GM21360 (cell line): ENCODE measurements at regions not wholly inside any gene's neighbourhood (a gene's known extent, or its start where the extent isn't known, plus 50 kb on each side); places are given as distances from the start of the nearest gene placed in this dataset.

Experiments
- ATAC-seq: cut with Tn5 transposase; IDR thresholded peaks from one replicate; pipeline ENCODE4 v1.9.1; 2021; ENCODE audit warnings: mild to moderate bottlenecking, moderate library complexity; ENCODE audit not compliant: unreplicated experiment

DNA sequence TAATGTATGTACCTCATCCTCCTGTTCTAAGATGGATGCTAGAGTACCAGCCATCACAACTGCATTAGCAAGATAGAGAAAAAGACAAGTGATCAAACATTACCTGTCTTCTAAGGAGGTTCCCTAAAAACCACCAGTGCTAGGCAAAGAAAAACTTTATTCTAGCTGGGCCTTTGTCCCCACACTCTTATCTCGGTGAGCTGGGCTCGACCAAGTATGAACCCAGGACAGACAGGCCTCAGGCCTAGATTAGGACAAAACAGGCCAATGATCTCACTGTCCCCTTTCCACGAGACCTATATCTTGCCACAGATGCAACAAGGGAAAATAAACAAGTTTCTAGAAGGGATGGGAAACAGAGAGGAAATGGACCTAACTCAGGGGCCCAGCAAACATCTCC lies 127.6 kb upstream of the PKDCC start:
- ATAC-seq: no peak

DNA sequence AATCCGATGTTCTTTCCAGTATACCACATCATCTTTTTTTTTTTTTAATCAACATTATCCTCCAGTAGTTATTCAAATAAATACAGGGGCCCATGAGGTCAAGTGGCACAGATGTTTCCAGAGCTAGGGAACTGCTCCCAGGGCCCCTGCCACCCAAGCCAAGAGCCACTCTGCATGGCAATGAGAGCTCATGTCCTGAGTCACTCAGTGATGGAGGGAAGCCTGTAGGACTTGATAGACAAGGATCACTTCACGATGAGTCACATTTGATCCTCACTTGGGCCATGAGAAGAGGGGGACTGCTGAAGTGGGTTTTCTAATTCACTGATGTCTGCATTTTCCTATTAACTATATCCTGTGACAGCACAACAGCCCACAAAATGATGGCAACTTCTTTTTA lies 127.0 kb upstream of the PKDCC start:
- ATAC-seq: no peak

DNA sequence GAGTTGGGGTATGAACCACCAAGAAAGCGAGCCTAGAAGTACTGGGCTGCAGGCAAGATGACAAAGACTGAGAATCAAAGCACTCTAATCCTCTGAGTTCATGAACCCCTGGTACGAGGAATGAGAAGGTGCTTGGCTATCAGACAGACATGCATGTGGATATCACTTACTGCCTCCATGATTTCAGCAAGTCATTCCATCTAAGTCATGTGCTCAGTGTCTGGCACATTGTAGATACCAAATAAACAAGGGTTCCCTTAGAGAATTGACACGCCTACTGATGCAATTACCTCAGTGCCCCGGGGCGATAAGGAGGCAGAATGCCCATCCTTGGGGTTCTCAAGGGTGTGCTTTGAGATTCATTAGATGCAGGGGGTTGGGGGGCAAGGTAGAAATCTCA lies 125.6 kb upstream of the PKDCC start:
- no peak for ATAC-seq

- ATAC-seq: no peak
These were observed 124.5 kb upstream of the PKDCC start for GRCh38 chr2:41923156-41923786.

DNA sequence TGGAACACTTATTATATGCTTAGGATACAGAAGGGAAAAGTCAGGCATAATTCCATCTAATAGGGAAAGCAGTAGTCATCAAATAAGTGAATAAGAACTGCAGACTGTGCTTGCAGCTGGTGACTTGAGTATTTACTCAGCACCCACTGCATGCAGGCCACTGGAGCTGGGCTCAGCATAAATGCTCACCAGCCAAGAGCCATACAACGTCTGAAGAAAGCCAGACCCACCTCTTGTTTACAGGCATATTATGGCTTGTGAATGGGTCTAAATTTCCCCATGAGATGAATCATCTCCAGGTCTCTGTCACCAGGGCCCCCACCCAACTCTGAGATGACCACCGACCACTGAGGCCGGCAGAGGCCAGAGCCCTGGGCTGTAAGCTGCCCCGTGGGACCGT lies 123.8 kb upstream of the PKDCC start:
- ATAC-seq: no peak

- ATAC-seq: no peak
These were observed 123.0 kb upstream of the PKDCC start for GRCh38 chr2:41924709-41925408.

GRCh38 chr2:41925712-41926111 lies 122.1 kb upstream of the PKDCC start:
- ATAC-seq: no peak

DNA sequence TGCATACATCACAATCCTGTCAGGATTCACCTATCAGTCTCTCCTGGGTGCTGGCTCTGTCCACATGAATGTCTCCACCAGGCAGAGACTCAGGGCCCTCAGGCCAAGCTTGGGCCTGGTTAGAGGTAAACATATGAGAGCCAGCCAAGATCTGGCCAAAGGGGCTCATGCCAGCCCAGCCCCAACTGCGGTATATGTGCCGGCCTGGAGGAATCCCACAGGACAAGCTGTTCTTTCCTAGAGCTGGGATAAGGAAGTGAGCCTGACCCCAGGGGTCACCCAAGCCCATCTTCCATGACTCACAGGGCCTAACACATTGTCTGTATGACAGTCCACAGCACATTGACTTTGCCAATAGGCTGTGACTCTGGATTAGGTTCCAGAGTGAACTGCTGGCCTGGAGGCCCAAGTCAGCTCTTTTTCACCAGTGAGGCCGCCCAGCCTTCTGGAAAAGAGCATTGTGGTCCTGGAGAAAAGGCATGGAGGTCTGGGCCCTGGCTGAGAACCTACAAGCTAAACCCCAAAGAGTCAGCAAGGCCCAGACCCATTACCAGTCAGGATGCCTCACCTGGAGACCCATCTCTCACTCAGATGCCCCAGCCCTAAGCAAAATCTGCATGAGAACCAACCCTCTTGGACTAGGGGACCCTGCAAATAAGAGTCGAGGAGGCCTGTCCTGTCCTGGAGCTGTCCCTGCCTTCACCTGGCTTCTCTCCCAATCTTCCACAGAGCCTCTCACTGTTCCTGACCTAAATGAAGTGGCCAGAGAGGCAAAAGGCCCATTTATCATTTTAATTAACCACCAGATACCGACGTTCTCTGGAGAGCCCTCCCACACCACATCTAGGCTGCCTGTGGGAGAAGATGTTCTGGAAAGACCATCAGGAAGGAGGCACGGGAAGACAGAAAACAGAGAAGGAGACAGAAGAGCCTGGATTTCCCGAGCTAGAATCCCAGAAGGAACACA lies 120.9 kb upstream of the PKDCC start:
- no peak for ATAC-seq

GRCh38 chr2:41927581-41928264 lies 120.1 kb upstream of the PKDCC start:
- no peak for ATAC-seq

DNA sequence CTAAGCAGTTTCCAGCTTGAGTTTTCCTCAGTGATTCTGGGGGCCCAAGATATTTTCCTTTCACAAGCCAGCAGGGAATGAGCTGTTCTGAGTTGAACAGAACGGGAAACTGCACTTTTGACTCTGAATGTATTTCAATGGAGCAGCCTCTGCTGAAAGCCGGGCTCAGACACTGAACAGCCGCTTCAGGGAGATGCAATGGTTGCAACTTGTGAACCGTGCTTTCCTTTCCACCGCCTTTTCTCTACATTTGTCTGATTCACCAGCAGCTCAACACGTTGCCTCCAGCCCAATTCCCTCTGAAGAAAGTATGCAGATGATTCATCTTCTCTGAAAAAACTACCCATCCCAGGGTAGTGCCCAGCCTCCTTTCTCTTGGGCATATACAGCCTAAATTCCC lies 119.3 kb upstream of the PKDCC start:
- ATAC-seq: no peak

- no peak for ATAC-seq
These were observed 116.8 kb upstream of the PKDCC start for GRCh38 chr2:41930807-41931566.

DNA sequence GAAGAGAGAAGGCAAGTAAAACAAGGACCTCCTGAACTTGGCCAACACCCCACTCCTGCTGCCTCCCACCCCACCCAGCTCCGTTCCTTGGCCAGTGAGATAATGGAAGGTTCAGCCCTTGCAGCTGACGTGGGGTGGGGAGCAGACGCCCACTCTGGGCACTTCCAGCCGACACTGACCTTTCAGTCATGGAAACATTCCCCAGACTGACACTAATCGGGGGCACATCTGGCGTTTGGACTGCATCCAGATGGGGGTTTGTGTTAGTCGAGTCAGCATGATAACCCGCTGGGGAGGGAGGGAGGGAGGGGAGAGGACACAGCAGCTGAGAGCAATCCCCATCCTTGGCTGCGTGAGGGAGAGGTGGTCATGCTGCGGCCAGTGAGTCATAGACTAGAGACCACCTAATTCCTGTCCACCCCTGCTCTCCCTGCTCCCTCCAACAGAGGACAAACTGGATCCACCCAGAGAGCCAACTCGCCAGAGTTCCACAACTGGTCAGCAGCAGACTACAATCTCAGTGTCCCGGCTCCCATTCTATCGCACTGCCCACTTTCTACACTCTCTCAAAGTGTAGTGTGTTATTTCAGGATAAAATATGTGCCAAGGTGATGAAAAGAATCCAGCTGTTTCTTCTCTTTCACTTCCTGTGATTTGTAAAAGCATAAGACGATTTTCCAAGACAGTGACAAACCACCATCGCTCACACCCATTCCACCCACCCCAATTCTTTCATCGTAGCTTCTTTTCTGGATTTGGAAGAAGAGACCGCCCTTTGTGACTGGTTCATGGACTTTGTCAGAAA lies 115.4 kb upstream of the PKDCC start:
- no peak for ATAC-seq

GRCh38 chr2:41933046-41933420 lies 114.8 kb upstream of the PKDCC start:
- no peak for ATAC-seq

- ATAC-seq: no peak
These were observed 114.1 kb upstream of the PKDCC start for GRCh38 chr2:41933585-41934320.

DNA sequence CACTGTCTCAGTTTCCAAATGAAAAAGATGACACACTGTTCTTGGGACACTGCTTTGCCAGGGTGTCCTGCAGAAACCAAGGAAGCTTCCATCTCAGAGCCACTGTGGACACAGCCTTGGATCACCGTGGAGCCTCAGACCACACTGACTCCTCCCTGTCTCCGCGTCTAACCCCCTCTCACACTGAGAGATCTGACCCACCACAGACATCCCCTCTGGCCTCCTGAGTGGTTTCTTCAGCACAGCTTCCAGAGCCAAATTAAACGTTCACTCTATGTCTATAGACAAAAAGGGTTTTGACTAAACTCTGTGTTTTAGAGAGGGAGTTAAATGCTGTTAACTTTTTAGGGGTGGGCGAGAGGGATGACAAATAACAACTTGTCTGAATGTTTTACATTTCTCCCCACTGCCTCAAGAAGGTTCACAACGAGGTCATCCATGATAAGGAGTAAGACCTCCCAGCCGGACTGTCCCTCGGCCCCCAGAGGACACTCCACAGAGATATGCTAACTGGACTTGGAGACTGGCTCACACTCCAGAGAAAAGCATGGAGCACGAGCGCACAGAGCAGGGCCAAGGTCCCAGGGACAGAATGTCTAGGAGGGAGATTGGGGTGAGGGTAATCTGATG lies 113.4 kb upstream of the PKDCC start:
- no peak for ATAC-seq

- no peak for ATAC-seq
These were observed 112.8 kb upstream of the PKDCC start for GRCh38 chr2:41935002-41935401.

- ATAC-seq: no peak
These were observed 112.0 kb upstream of the PKDCC start for GRCh38 chr2:41935825-41936224.

GRCh38 chr2:41936771-41937463 lies 110.9 kb upstream of the PKDCC start:
- ATAC-seq: no peak
